BLaER1 treated with 17β-estradiol and CSF1 and Interleukin-3, amounts not matched to agents 10 nM and 100 nM (cell line): ENCODE measurements at regions not wholly inside any gene's neighbourhood (a gene's known extent, or its start where the extent isn't known, plus 50 kb on each side); places are given as distances from the start of the nearest gene placed in this dataset.

Source experiments
- H3K27ac ChIP-seq, 11 experiments: shearing (Covaris generic); formaldehyde crosslinking; 2 replicates each; pipeline ENCODE4 v1.8.1; 2022
- H3K27me3 ChIP-seq, 11 experiments: shearing (Covaris generic); formaldehyde crosslinking; 2 replicates each; pipeline ENCODE4 v1.8.1; 2022
- H3K36me3 ChIP-seq, 11 experiments: shearing (Covaris generic); formaldehyde crosslinking; 2 replicates each; pipeline ENCODE4 v1.8.1; 2022
- H3K4me1 ChIP-seq, 10 experiments: shearing (Covaris generic); formaldehyde crosslinking; 2 replicates each; pipeline ENCODE4 v1.8.1; 2022
- H3K4me2 ChIP-seq, 11 experiments: shearing (Covaris generic); formaldehyde crosslinking; 2 replicates each; pipeline ENCODE4 v1.8.1; 2022
- H3K4me3 ChIP-seq, 10 experiments: shearing (Covaris generic); formaldehyde crosslinking; 2 replicates each; pipeline ENCODE4 v1.8.1; 2022
- H3K9ac ChIP-seq, 11 experiments: shearing (Covaris generic); formaldehyde crosslinking; 2 replicates each; pipeline ENCODE4 v1.8.1; 2022
- H3K9me3 ChIP-seq, 11 experiments: shearing (Covaris generic); formaldehyde crosslinking; replicated peaks in 1 of 11; 2 replicates each; pipeline ENCODE4 v1.8.1; 2022
- H4K20me1 ChIP-seq, 11 experiments: shearing (Covaris generic); formaldehyde crosslinking; 2 replicates each; pipeline ENCODE4 v1.8.1; 2022
- Cebpa-rat ChIP-seq, 11 experiments: shearing (Covaris generic); IDR thresholded peaks; 2 replicates each; pipeline ENCODE4 v1.8.1; 2022

- H3K27me3 ChIP-seq: no peaks in the 10 kb centered on the region
- no peaks in the 10 kb centered on the region for H3K9me3 ChIP-seq
- no peaks in the 10 kb centered on the region for H4K20me1 ChIP-seq
- H3K4me1 ChIP-seq: no peaks in the 10 kb centered on the region
- no peak for TF ChIP-seq Cebpa-rat (IDR thresholded peaks at IDR 0.05)
- H3K4me3 ChIP-seq: no peak overlapping the region
- H3K9ac ChIP-seq: no peak overlapping the region
- no peaks in the 10 kb centered on the region for H3K36me3 ChIP-seq
- H3K27ac ChIP-seq: no peak overlapping the region
- no peak overlapping the region for H3K4me2 ChIP-seq
Observed at GRCh38 chr3:7927015-7927414, 574.6 kb upstream of the LMCD1 start.

GRCh38 chr3:7927864-7928263 lies 573.8 kb upstream of the LMCD1 start:
- H3K9me3 ChIP-seq: no peaks in the 10 kb centered on the region
- H3K36me3 ChIP-seq: no peaks in the 10 kb centered on the region
- no peak overlapping the region for H3K9ac ChIP-seq
- H3K4me2 ChIP-seq: no peak overlapping the region
- H3K27ac ChIP-seq: no peak overlapping the region
- no peak overlapping the region for H3K4me3 ChIP-seq
- no peaks in the 10 kb centered on the region for H3K27me3 ChIP-seq
- H4K20me1 ChIP-seq: no peaks in the 10 kb centered on the region
- H3K4me1 ChIP-seq: no peaks in the 10 kb centered on the region
- TF ChIP-seq Cebpa-rat (IDR thresholded peaks at IDR 0.05): no peak

- Histone ChIP-seq H3K4me1 (no peaks in the 10 kb centered on the region), H3K27me3 (no peaks in the 10 kb centered on the region), H3K9ac (no peak overlapping the region), H4K20me1 (no peaks in the 10 kb centered on the region), H3K4me2 (no peak overlapping the region), H3K9me3 (no peaks in the 10 kb centered on the region), H3K36me3 (no peaks in the 10 kb centered on the region), H3K4me3 (no peak overlapping the region), H3K27ac (no peak overlapping the region)
- no peak for TF ChIP-seq Cebpa-rat (IDR thresholded peaks at IDR 0.05)
Observed at GRCh38 chr3:7929319-7929889, 572.2 kb upstream of the LMCD1 start.

- Histone ChIP-seq H3K4me1 (no peaks in the 10 kb centered on the region), H3K9ac (no peak overlapping the region), H3K27ac (no peak overlapping the region), H4K20me1 (no peaks in the 10 kb centered on the region), H3K4me2 (no peak overlapping the region), H3K27me3 (no peaks in the 10 kb centered on the region), H3K36me3 (no peaks in the 10 kb centered on the region), H3K9me3 (0 out of 22 replicates have a peak, but pooled peaks cover 0 to 3% (median 0%) of the 10 kb centered on the region in 11 experiments), H3K4me3 (no peak overlapping the region)
- TF ChIP-seq Cebpa-rat (IDR thresholded peaks at IDR 0.05): no peak
Observed at GRCh38 chr3:7934362-7934761, 567.3 kb upstream of the LMCD1 start.

GRCh38 chr3:7947930-7948329 lies 553.7 kb upstream of the LMCD1 start:
- Histone ChIP-seq H3K4me3 (no peak overlapping the region), H3K9me3 (no peaks in the 10 kb centered on the region), H3K9ac (no peak overlapping the region), H4K20me1 (no peaks in the 10 kb centered on the region), H3K27ac (no peak overlapping the region), H3K36me3 (no peaks in the 10 kb centered on the region), H3K4me1 (no peaks in the 10 kb centered on the region), H3K27me3 (no peaks in the 10 kb centered on the region), H3K4me2 (no peak overlapping the region)
- no peak for TF ChIP-seq Cebpa-rat (IDR thresholded peaks at IDR 0.05)

- Histone ChIP-seq H3K9ac (no peak overlapping the region), H4K20me1 (no peaks in the 10 kb centered on the region), H3K4me2 (no peak overlapping the region), H3K36me3 (no peaks in the 10 kb centered on the region), H3K27ac (no peak overlapping the region), H3K27me3 (no peaks in the 10 kb centered on the region), H3K4me1 (no peaks in the 10 kb centered on the region), H3K9me3 (no peaks in the 10 kb centered on the region), H3K4me3 (no peak overlapping the region)
- no peak for TF ChIP-seq Cebpa-rat (IDR thresholded peaks at IDR 0.05)
Observed at GRCh38 chr3:7950890-7951289, 550.7 kb upstream of the LMCD1 start.

GRCh38 chr3:7953449-7954014 lies 548.1 kb upstream of the LMCD1 start:
- Histone ChIP-seq H3K4me3 (no peak overlapping the region), H3K9me3 (no peaks in the 10 kb centered on the region)
- TF ChIP-seq Cebpa-rat (IDR thresholded peaks at IDR 0.05): no peak

GRCh38 chr3:7957024-7957423 lies 544.6 kb upstream of the LMCD1 start:
- Histone ChIP-seq H3K4me3 (no peak overlapping the region), H3K27ac (no peak overlapping the region), H3K36me3 (no peaks in the 10 kb centered on the region), H4K20me1 (no peaks in the 10 kb centered on the region), H3K27me3 (no peaks in the 10 kb centered on the region), H3K4me1 (peaks cover 0 to 20% (median 16%) of the 10 kb centered on the region in 10 experiments; a peak in 14 of 20 replicates), H3K4me2 (no peak overlapping the region), H3K9ac (no peak overlapping the region), H3K9me3 (no peaks in the 10 kb centered on the region)
- TF ChIP-seq Cebpa-rat (IDR thresholded peaks at IDR 0.05): no peak

More at GRCh38 chr3:7953449-7954014, 548.1 kb upstream of the LMCD1 start:
- Histone ChIP-seq H3K4me1 (peaks cover 0 to 12% (median 8%) of the 10 kb centered on the region in 10 experiments; a peak in 14 of 20 replicates), H3K27me3 (no peaks in the 10 kb centered on the region), H4K20me1 (no peaks in the 10 kb centered on the region), H3K4me2 (no peak overlapping the region), H3K9ac (no peak overlapping the region), H3K36me3 (no peaks in the 10 kb centered on the region), H3K27ac (no peak overlapping the region)

- Histone ChIP-seq H3K9me3 (no peaks in the 10 kb centered on the region), H3K27me3 (no peaks in the 10 kb centered on the region), H3K27ac (no peak overlapping the region), H3K4me1 (peaks cover 0 to 20% (median 16%) of the 10 kb centered on the region in 10 experiments; a peak in 14 of 20 replicates), H3K4me3 (no peak overlapping the region), H3K4me2 (peak overlapping the region in 9 of 11 experiments; percentile 25 to 64 (median 51); a peak in 16 of 22 replicates), H3K9ac (no peak overlapping the region), H3K36me3 (no peaks in the 10 kb centered on the region), H4K20me1 (no peaks in the 10 kb centered on the region)
- TF ChIP-seq Cebpa-rat (IDR thresholded peaks at IDR 0.05): no peak
Observed at GRCh38 chr3:7959094-7959493, 542.5 kb upstream of the LMCD1 start.

- H3K4me3 ChIP-seq: no peak overlapping the region
- H3K27ac ChIP-seq: no peak overlapping the region
- H3K9ac ChIP-seq: no peak overlapping the region
- no peaks in the 10 kb centered on the region for H4K20me1 ChIP-seq
- H3K4me1 ChIP-seq: peaks cover 0 to 20% (median 16%) of the 10 kb centered on the region in 10 experiments; a peak in 14 of 20 replicates
- no peak for TF ChIP-seq Cebpa-rat (IDR thresholded peaks at IDR 0.05)
- H3K4me2 ChIP-seq: no peak overlapping the region
- no peaks in the 10 kb centered on the region for H3K9me3 ChIP-seq
- no peaks in the 10 kb centered on the region for H3K36me3 ChIP-seq
- no peaks in the 10 kb centered on the region for H3K27me3 ChIP-seq
Observed at GRCh38 chr3:7960601-7961000, 541.0 kb upstream of the LMCD1 start.
